RWPE2 (cell line): ENCODE measurements at regions not wholly inside any gene's neighbourhood (a gene's known extent, or its start where the extent isn't known, plus 50 kb on each side); places are given as distances from the start of the nearest gene placed in this dataset.

ENCODE experiments used
- ATAC-seq: fragments of 200-7000 bp; cut with Tn5 transposase; 3 replicates; pipeline ENCODE4 v1.9.1; 2021; ENCODE audit warnings: low read depth
- DNase-seq: peaks from one replicate; pipeline ENCODE4 v3.0.0-alpha.2; 2020; ENCODE audit warnings: low spot score
- H3K27ac ChIP-seq: fragments of 450-650 bp; 2 replicates; pipeline ENCODE4 v1.5.1; 2017; ENCODE audit warnings: mild to moderate bottlenecking; ENCODE audit not compliant: poor library complexity, severe bottlenecking
- H3K27me3 ChIP-seq: fragments of 250-450 bp; sonication (Bioruptor Pico); 2 replicates; pipeline ENCODE4 v1.5.1; 2021; ENCODE audit warnings: mild to moderate bottlenecking, moderate library complexity; ENCODE audit not compliant: insufficient read depth, poor library complexity, severe bottlenecking
- H3K36me3 ChIP-seq: fragments of 250-450 bp; sonication (Bioruptor Pico); 2 replicates; pipeline ENCODE4 v1.5.1; 2020; ENCODE audit warnings: low read depth, mild to moderate bottlenecking, moderate library complexity
- H3K4me1 ChIP-seq: fragments of 250-450 bp; sonication (Bioruptor Pico); 2 replicates; pipeline ENCODE4 v1.5.1; 2021; ENCODE audit warnings: mild to moderate bottlenecking, moderate library complexity; ENCODE audit not compliant: insufficient read depth, poor library complexity, severe bottlenecking
- H3K4me3 ChIP-seq: fragments of 250-450 bp; sonication (Bioruptor Pico); 2 replicates; pipeline ENCODE4 v1.5.1; 2021; ENCODE audit warnings: mild to moderate bottlenecking, moderate library complexity; ENCODE audit not compliant: severe bottlenecking
- H3K9me3 ChIP-seq: fragments of 250-450 bp; sonication (Bioruptor Pico); 2 replicates; pipeline ENCODE4 v1.5.1; 2021; ENCODE audit warnings: mild to moderate bottlenecking, moderate library complexity; ENCODE audit not compliant: severe bottlenecking
- TF ChIP-seq, protein P1 (sequence below): fragments of 450-650 bp; IDR thresholded peaks from one replicate; pipeline ENCODE4 v1.5.1; 2017; ENCODE audit warnings: mild to moderate bottlenecking, moderate library complexity; ENCODE audit not compliant: poor library complexity, severe bottlenecking

DNA sequence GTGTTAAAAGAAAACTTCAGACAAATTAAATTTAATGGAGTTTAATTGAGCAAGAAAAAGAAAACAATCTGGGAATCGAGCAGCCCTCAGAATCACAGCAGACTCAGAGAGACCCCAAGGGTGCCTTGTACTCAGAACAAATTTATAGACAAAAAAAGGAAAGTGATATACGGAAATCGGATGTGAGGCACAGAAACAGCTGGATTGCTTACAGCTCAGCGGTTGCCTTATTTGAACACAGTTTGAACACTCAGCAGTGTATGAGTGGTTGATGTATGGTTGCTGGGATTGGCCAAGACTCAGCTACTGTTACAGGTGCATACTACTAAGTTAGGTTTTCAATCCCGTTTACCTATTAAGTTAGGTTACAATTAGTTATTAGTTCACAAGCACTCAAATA, 103.8 kb upstream of the LYZL1 start:
- DNase-seq (no peak), ATAC-seq (no peak)
- H3K4me1 ChIP-seq, result no peaks in the 10 kb centered on the region
- H3K27ac ChIP-seq, result no peak overlapping the region
- H3K4me3 ChIP-seq, result no peak overlapping the region
- peaks cover 9% of the 10 kb centered on the region for H3K27me3 ChIP-seq
- no peaks in the 10 kb centered on the region for H3K9me3 ChIP-seq
- TF ChIP-seq, protein P1, sequence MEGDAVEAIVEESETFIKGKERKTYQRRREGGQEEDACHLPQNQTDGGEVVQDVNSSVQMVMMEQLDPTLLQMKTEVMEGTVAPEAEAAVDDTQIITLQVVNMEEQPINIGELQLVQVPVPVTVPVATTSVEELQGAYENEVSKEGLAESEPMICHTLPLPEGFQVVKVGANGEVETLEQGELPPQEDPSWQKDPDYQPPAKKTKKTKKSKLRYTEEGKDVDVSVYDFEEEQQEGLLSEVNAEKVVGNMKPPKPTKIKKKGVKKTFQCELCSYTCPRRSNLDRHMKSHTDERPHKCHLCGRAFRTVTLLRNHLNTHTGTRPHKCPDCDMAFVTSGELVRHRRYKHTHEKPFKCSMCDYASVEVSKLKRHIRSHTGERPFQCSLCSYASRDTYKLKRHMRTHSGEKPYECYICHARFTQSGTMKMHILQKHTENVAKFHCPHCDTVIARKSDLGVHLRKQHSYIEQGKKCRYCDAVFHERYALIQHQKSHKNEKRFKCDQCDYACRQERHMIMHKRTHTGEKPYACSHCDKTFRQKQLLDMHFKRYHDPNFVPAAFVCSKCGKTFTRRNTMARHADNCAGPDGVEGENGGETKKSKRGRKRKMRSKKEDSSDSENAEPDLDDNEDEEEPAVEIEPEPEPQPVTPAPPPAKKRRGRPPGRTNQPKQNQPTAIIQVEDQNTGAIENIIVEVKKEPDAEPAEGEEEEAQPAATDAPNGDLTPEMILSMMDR, result no peak
- H3K36me3 ChIP-seq, result no peaks in the 10 kb centered on the region

DNA sequence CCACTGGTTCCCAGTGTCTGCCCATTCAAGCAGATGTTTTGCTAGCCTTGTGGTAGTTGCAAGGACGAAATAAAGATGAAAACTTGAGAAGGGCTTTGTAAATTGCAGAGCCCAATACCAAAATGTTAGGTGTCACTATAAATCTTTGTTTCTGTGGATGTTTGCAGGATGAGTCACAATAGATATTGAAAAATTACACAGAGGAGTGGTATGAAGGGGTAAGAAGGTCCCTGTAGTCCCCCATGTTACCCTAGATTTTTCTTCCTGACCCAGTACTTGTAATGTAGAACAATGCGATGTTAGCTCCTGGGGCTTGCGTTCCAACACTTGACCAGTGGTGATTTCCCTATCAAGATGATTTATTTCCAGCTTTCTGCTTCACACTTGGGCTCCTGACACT, 102.6 kb upstream of the LYZL1 start:
- ATAC-seq, result no peak
- no peaks in the 10 kb centered on the region for H3K36me3 ChIP-seq
- H3K27ac ChIP-seq, result no peak overlapping the region
- TF ChIP-seq, protein P1, result no peak
- H3K9me3 ChIP-seq, result no peaks in the 10 kb centered on the region
- H3K4me3 ChIP-seq, result no peak overlapping the region
- H3K27me3 ChIP-seq, result peaks cover 2% of the 10 kb centered on the region
- DNase-seq, result no peak
- no peaks in the 10 kb centered on the region for H3K4me1 ChIP-seq

DNA sequence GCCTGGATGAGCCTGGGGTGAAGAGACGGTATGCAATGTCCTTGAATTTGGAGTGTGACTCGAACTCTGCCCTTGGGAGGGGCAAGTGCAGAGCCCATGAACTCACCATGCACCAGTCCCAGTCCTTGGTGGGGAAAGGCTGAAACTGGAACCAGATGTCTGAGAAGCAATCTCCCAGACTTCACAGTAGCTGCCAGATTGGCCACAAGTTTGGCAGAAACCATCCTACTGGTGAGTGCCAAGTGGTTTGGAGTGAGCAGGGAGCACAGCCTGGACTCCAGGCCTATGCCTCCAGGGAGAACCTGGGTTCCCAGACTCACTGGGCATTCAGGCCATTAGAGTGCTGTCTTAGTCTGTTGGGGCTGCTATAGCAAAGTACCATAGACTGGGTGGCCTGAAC, 99.6 kb upstream of the LYZL1 start:
- TF ChIP-seq, protein P1, result no peak
- Histone ChIP-seq H3K9me3 (no peaks in the 10 kb centered on the region), H3K27ac (no peak overlapping the region), H3K4me3 (no peak overlapping the region), H3K4me1 (no peaks in the 10 kb centered on the region), H3K27me3 (no peaks in the 10 kb centered on the region), H3K36me3 (no peaks in the 10 kb centered on the region)
- DNase-seq (no peak), ATAC-seq (no peak)

DNA sequence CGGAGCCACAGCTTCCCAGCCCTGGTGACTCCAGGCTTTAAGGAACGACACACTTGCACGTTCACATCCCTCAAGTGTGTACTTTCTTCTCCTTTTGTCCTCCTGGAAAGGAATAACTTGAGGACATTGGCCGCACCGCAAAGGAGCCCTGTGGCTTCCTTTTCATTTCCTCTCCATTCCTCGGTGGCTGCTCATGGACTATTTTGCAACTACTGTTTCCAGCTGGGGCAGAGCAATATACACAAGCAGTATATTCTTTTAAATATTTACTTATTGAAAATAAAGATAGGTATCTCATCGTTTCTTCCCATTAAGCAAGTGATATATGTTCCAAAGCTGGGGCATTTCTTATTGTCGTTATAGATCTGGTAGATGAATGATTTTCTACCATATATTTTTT, 97.2 kb upstream of the LYZL1 start:
- no peak overlapping the region for H3K27ac ChIP-seq
- no peaks in the 10 kb centered on the region for H3K36me3 ChIP-seq
- TF ChIP-seq, protein P1, result no peak
- no peaks in the 10 kb centered on the region for H3K27me3 ChIP-seq
- no peak overlapping the region for H3K4me3 ChIP-seq
- ATAC-seq (no peak), DNase-seq (no peak)
- no peaks in the 10 kb centered on the region for H3K4me1 ChIP-seq
- H3K9me3 ChIP-seq, result no peaks in the 10 kb centered on the region

DNA sequence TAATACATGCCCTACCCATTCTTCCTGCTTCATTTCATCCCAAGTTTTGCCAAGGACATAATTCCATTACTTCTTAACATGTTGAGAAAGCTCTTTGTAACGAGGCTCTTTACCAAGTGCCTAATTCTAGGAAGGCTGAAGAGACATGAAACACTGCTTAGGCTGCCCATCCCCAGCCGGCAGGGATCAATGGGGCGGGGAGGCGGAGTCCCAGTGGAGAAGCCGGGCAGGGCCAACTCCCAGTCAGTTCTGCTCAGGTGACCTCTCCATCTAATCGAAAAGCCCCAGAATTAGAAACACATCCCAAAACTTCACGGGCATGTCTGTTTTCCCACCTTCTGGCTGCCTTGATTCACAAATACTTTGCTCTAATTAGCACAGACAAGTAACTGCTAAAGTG, 89.5 kb upstream of the LYZL1 start:
- DNase-seq (no peak), ATAC-seq (no peak)
- no peaks in the 10 kb centered on the region for H3K27me3 ChIP-seq
- H3K27ac ChIP-seq, result no peak overlapping the region
- no peaks in the 10 kb centered on the region for H3K9me3 ChIP-seq
- no peaks in the 10 kb centered on the region for H3K4me1 ChIP-seq
- H3K4me3 ChIP-seq, result no peak overlapping the region
- no peaks in the 10 kb centered on the region for H3K36me3 ChIP-seq
- TF ChIP-seq, protein P1, result no peak
